Bone marrow (tissue), 2 donors: ENCODE measurements at regions not wholly inside any gene's neighbourhood (a gene's known extent, or its start where the extent isn't known, plus 50 kb on each side); places are given as distances from the start of the nearest gene placed in this dataset.
"Not testable (repeated sequence)": the region's sequence is repeated elsewhere in the genome, so short reads cannot be mapped to it uniquely, and the experiment has no call there.

Source experiments
- DNase-seq, 2 donors: peaks; one replicate each; lab custom pipeline; 2025; lab: John Stamatoyannopoulos, UW

GRCh38 chr13:53405616-53406015 lies 377.0 kb downstream of the OLFM4 start:
- no peak for DNase-seq

- DNase-seq: no peak
Measured at GRCh38 chr13:53408306-53408705, 379.7 kb downstream of the OLFM4 start.

GRCh38 chr13:53408847-53409568 lies 380.4 kb downstream of the OLFM4 start:
- no peak for DNase-seq

GRCh38 chr13:53411463-53411862 lies 382.9 kb downstream of the OLFM4 start:
- no peak for DNase-seq

DNA sequence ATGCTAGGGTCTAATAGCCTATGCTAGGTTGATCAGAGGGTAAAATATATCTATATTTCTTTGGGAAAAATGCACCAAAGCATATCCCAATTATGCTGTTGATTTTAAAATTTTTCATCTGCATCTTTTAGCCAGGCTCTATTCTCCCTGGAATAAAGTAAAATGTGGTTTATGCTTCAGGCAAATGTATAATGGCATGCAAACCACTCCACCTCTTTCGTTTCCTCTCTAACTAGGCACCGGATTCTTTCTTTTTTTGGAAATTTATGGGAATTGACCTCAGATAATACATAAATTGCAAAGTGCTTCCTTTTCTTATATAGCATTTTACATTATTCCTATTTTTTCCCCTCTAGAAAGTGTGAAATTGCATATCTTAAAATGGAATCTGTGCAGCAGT lies 386.5 kb downstream of the OLFM4 start:
- no peak for DNase-seq

GRCh38 chr13:53417601-53418000 lies 389.0 kb downstream of the OLFM4 start:
- DNase-seq: no peak

GRCh38 chr13:53422415-53422814 lies 393.8 kb downstream of the OLFM4 start:
- no peak for DNase-seq

GRCh38 chr13:53436396-53436795 lies 407.8 kb downstream of the OLFM4 start:
- DNase-seq: no peak

DNA sequence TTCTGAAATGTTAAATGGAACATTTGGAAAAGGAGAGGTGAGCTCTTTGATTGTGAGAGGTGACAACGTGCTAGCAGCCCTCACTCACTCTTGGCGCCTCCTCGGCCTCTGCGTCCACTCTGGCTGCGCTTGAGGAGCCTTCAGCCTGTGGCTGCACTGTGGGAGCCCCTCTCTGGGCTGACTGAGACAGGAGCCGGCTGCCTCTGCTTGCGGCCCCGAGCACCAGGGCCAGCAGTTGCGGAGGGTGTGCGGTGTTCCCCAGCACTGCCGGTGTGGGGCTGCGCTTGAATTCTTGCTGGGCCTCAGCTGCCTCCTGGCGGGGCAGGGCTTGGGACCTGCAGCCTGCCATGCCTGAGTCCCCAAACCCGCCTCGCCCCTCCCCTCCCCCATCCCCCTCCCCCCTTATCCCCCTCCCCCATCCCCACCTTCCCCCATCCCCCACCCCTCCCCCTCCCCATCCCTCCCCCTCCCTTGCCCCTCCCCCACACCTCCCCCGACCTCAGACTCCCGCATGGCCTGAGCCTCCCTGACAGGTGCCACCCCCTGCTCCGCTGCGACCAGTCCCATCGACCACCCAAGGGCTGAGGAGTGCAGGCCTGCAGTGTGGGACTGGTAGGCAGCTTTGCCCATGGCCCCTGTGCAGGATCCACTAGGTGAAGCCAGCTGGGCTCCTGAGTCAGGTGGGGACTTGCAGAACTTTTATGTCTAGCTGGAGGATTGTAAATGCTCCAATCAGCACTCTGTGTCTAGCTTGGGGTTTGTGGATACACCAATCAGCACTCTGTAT lies 411.0 kb downstream of the OLFM4 start:
- no peak for DNase-seq

GRCh38 chr13:53442979-53443378 lies 414.4 kb downstream of the OLFM4 start:
- no peak for DNase-seq

GRCh38 chr13:53445686-53446085 lies 417.1 kb downstream of the OLFM4 start:
- DNase-seq: no peak

GRCh38 chr13:53447456-53447855 lies 418.8 kb downstream of the OLFM4 start:
- DNase-seq: no peak

DNA sequence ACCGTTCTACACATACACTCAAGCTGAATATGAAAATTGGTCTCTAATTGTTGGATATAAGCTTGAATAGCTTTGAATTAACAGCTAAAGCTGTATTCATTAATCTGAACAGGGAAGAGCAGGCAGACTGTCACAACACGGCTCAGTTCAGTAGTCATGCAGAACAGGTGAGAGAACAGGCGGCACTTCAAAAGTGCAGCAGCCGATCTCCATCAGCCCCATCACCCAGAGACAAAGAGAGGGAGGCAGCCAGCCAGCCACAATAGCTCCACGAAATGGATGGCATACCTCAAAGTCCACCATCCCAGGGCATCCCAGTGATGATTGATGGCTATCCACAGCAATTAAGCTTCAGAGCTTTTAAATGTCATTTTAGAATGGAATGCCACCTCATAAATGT lies 419.2 kb downstream of the OLFM4 start:
- no peak for DNase-seq

- DNase-seq: not testable (repeated sequence)
Measured at GRCh38 chr13:53452263-53452808, 423.7 kb downstream of the OLFM4 start.

- DNase-seq: no peak
Measured at GRCh38 chr13:53460796-53461195, 432.2 kb downstream of the OLFM4 start.

GRCh38 chr13:53463106-53463505 lies 434.5 kb downstream of the OLFM4 start:
- no peak for DNase-seq

DNA sequence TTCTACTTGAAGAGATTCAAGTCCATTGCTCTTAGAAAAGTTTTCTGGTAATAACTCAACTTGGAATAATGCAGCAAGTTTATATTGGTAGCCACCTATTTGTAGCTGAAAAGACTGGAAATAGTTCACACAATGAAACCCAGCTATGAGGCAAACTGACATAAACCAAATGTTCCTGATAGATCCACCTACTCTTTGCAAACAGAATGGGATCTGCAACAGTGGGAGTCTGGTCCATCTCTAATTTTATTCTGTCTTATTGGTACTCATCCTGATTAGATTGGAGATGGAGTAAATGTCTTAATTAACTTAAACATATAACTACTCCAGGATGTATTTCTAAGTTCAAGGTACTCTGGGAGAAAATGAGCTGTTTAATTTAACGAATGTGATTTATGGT lies 438.0 kb downstream of the OLFM4 start:
- no peak for DNase-seq

GRCh38 chr13:53473397-53473796 lies 444.8 kb downstream of the OLFM4 start:
- no peak for DNase-seq

GRCh38 chr13:53474878-53475277 lies 446.3 kb downstream of the OLFM4 start:
- DNase-seq: no peak

DNA sequence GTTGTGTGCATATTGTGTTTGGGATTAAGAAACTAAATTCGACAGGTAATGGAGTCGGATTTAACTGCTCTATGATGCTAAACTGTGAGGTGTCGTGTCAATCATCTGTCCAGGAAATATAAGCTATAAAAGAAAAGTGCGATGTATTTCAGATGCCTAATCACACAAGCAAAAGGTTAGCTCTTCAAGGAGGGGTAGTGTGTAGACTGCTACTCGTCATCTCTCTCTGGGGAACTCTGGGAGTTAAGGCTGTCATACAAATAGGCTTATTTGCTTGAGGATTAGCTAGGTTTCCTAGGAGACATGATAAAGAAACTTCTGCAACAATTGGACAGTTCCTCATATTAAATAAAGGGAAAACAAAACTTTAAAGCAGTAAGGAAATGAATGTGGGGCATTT lies 462.1 kb downstream of the OLFM4 start:
- DNase-seq: no peak

DNA sequence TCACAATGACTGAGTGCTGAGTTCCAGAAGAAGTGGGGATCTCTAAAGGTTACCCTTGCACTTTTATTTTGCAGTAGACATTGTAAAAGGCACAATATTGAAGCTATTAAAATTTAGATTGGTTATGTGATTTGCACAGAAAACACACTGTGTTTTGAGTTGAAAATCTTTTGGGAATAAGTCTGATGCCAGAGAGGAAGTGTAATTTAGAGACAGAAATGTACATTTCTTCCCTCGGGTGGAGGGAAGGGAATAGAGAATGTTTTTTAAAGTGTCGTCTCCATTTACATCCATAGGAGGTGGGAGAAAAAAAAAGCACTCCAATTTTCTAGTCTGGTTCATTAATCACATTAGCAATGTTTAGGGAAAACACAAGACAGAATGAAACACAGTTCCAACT lies 465.8 kb downstream of the OLFM4 start:
- no peak for DNase-seq

DNA sequence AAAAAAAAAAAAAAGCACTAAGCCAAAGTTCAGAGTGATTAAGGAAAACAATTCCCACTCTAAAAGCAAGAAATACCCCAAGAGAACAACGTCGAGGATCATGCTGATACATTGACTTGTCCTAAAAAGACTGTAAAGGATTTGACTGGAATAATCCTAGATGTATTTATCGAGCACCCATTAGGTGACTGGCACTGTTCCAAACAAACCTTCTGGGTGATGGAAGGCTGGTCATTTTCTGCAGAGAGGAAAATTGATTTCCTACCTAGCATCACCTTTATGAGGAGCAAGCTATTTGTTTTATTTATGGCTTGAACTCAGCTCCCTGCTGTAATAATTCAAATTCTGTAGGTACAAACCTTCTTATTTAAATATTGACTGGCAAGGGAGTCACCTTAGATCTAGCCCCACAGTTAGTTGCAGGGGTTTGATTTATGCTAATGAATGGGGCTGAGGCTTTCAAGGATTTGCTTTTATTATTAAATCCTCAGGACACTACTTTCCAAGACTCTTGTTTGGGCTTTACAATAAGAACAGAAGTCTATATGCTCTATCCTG lies 471.0 kb downstream of the OLFM4 start:
- no peak for DNase-seq

GRCh38 chr13:53501387-53501786 lies 472.8 kb downstream of the OLFM4 start:
- no peak for DNase-seq
